ENCODE measurements at regions not wholly inside any gene's neighbourhood (a gene's known extent, or its start where the extent isn't known, plus 50 kb on each side); places are given as distances from the start of the nearest gene placed in this dataset.

GRCh38 chr14:101498526-101498860 is 62.8 kb upstream of the DIO3 start:
- WGBS: 94% methylated on average over 6 of the region's 6 CpGs
- Histone ChIP-seq H3K27ac (no peak overlapping the region), H3K4me3 (no peak overlapping the region), H3K27me3 (peaks cover 47% of the 10 kb centered on the region), H3K9me3 (no peaks in the 10 kb centered on the region), H3K4me1 (peaks cover 3% of the 10 kb centered on the region), H3K36me3 (no peaks in the 10 kb centered on the region)
- no peak for TF ChIP-seq POLR2AphosphoS5 (IDR thresholded peaks at IDR 0.05)
- TF ChIP-seq, protein P1, sequence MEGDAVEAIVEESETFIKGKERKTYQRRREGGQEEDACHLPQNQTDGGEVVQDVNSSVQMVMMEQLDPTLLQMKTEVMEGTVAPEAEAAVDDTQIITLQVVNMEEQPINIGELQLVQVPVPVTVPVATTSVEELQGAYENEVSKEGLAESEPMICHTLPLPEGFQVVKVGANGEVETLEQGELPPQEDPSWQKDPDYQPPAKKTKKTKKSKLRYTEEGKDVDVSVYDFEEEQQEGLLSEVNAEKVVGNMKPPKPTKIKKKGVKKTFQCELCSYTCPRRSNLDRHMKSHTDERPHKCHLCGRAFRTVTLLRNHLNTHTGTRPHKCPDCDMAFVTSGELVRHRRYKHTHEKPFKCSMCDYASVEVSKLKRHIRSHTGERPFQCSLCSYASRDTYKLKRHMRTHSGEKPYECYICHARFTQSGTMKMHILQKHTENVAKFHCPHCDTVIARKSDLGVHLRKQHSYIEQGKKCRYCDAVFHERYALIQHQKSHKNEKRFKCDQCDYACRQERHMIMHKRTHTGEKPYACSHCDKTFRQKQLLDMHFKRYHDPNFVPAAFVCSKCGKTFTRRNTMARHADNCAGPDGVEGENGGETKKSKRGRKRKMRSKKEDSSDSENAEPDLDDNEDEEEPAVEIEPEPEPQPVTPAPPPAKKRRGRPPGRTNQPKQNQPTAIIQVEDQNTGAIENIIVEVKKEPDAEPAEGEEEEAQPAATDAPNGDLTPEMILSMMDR (IDR thresholded peaks at IDR 0.05): no peak
- TF ChIP-seq POLR2A (IDR thresholded peaks at IDR 0.05): no peak
- TF ChIP-seq EP300 (IDR thresholded peaks at IDR 0.05): no peak
- peak in 1 of 2 donors; percentile 35 for DNase-seq (ENCODE audit: low spot score in 2 of 2)

- H3K4me3 ChIP-seq: no peak overlapping the region
- H3K36me3 ChIP-seq: no peaks in the 10 kb centered on the region
- DNase-seq (ENCODE audit: low spot score in 2 of 2): peak in 1 of 2 donors; percentile 34
- WGBS: 76% methylated on average over 11 of the region's 11 CpGs
- peaks cover 3% of the 10 kb centered on the region for H3K4me1 ChIP-seq
- no peak overlapping the region for H3K27ac ChIP-seq
- TF ChIP-seq POLR2A (IDR thresholded peaks at IDR 0.05): no peak
- no peaks in the 10 kb centered on the region for H3K9me3 ChIP-seq
- H3K27me3 ChIP-seq: peaks cover 53% of the 10 kb centered on the region
Observed at GRCh38 chr14:101499080-101499479, 62.2 kb upstream of the DIO3 start.

DNA sequence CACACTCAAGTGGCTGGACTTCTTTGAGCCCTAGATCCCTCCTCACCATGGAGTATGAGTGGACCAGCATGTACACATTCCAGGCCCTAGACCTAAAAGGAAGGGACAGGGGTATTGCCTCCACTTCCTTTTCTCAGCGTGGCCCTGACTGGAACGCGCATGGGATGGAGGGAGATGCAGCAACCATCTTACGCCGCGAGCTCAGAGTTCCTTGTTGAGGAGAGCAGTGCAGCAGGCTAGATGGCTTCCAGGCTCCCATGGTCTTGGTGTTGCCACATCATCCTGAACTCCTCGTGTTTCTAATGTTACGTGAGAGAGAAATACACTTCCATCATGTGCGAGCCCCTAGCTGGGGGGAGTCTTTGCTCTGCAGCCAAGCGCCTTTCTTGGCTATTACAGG is 61.8 kb upstream of the DIO3 start:
- TF ChIP-seq, protein P1 (IDR thresholded peaks at IDR 0.05): no peak
- no peak for TF ChIP-seq POLR2AphosphoS5 (IDR thresholded peaks at IDR 0.05)
- no peak for TF ChIP-seq EP300 (IDR thresholded peaks at IDR 0.05)
- TF ChIP-seq POLR2A (IDR thresholded peaks at IDR 0.05): no peak
- peaks cover 3% of the 10 kb centered on the region for H3K4me1 ChIP-seq
- H3K9me3 ChIP-seq: no peaks in the 10 kb centered on the region
- peak in 1 of 2 donors; percentile 54 for DNase-seq (ENCODE audit: low spot score in 2 of 2)
- no peak overlapping the region for H3K4me3 ChIP-seq
- H3K36me3 ChIP-seq: no peaks in the 10 kb centered on the region
- 94% methylated on average over 8 of the region's 10 CpGs for WGBS
- H3K27ac ChIP-seq: no peak overlapping the region
- H3K27me3 ChIP-seq: peaks cover 53% of the 10 kb centered on the region

- Histone ChIP-seq H3K4me1 (peaks cover 3% of the 10 kb centered on the region), H3K36me3 (no peaks in the 10 kb centered on the region), H3K4me3 (no peak overlapping the region), H3K27ac (no peak overlapping the region), H3K9me3 (no peaks in the 10 kb centered on the region), H3K27me3 (peaks cover 53% of the 10 kb centered on the region)
- peak in 1 of 2 donors; percentile 54 for DNase-seq (ENCODE audit: low spot score in 2 of 2)
- WGBS: 84% methylated on average over 7 of the region's 7 CpGs
- TF ChIP-seq POLR2AphosphoS5 (IDR thresholded peaks at IDR 0.05) (no peak), POLR2A (IDR thresholded peaks at IDR 0.05) (no peak), EP300 (IDR thresholded peaks at IDR 0.05) (no peak)
- TF ChIP-seq, protein P1 (IDR thresholded peaks at IDR 0.05): no peak
Observed at GRCh38 chr14:101500061-101500460, 61.2 kb upstream of the DIO3 start.

- 86% methylated on average over 3 of the region's 4 CpGs for WGBS
- H3K27ac ChIP-seq: no peak overlapping the region
- peaks cover 53% of the 10 kb centered on the region for H3K27me3 ChIP-seq
- no peaks in the 10 kb centered on the region for H3K9me3 ChIP-seq
- H3K36me3 ChIP-seq: no peaks in the 10 kb centered on the region
- TF ChIP-seq POLR2AphosphoS5 (IDR thresholded peaks at IDR 0.05) (no peak), POLR2A (IDR thresholded peaks at IDR 0.05) (no peak), EP300 (IDR thresholded peaks at IDR 0.05) (no peak)
- TF ChIP-seq, protein P1 (IDR thresholded peaks at IDR 0.05): no peak
- peaks cover 3% of the 10 kb centered on the region for H3K4me1 ChIP-seq
- no peak overlapping the region for H3K4me3 ChIP-seq
- DNase-seq (ENCODE audit: low spot score in 2 of 2): peak in 1 of 2 donors; percentile 16
Observed at GRCh38 chr14:101500681-101501080, 60.6 kb upstream of the DIO3 start.

GRCh38 chr14:101501341-101501740 is 60.0 kb upstream of the DIO3 start:
- Histone ChIP-seq H3K4me3 (no peak overlapping the region), H3K9me3 (no peaks in the 10 kb centered on the region), H3K27ac (no peak overlapping the region), H3K27me3 (peaks cover 48% of the 10 kb centered on the region), H3K4me1 (peaks cover 4% of the 10 kb centered on the region), H3K36me3 (no peaks in the 10 kb centered on the region)
- TF ChIP-seq POLR2A (IDR thresholded peaks at IDR 0.05) (no peak), POLR2AphosphoS5 (IDR thresholded peaks at IDR 0.05) (no peak), EP300 (IDR thresholded peaks at IDR 0.05) (no peak)
- TF ChIP-seq, protein P1 (IDR thresholded peaks at IDR 0.05): no peak
- WGBS: 41% methylated on average over 17 of the region's 18 CpGs
- DNase-seq (ENCODE audit: low spot score in 2 of 2): peak; percentile 36 to 75

Measured in suprapubic skin (tissue), 4 donors.